GM18519 (cell line): ENCODE measurements at regions not wholly inside any gene's neighbourhood (a gene's known extent, or its start where the extent isn't known, plus 50 kb on each side); places are given as distances from the start of the nearest gene placed in this dataset.

ENCODE experiments used
- ATAC-seq: cut with Tn5 transposase; IDR thresholded peaks from one replicate; pipeline ENCODE4 v1.9.1; 2021; ENCODE audit warnings: mild to moderate bottlenecking, moderate library complexity; ENCODE audit not compliant: unreplicated experiment, low FRiP score

DNA sequence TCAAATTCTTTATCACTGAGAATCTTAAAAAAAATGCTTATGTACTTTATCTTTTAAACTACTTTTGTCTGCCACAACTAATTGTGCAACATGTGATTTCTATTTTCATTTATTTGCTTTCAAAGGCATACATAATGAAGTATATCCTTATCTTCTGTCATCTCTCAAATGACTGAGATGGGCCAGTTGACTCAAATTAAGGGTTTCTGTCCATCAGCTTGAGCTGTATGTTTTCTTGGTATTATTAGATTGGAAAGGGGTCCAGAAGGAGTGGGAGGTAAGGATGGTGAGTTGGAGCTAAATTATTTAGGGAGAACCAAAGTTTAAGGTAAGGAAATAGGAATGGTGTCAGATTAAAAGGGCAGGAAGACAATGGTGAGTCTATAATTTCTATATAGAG, 408.4 kb upstream of the SEL1L start:
- no peak for ATAC-seq

- ATAC-seq, result no peak
These were observed 412.7 kb upstream of the SEL1L start for GRCh38 chr14:81946375-81946774.

GRCh38 chr14:81946834-81947798, 413.5 kb upstream of the SEL1L start:
- no peak for ATAC-seq

DNA sequence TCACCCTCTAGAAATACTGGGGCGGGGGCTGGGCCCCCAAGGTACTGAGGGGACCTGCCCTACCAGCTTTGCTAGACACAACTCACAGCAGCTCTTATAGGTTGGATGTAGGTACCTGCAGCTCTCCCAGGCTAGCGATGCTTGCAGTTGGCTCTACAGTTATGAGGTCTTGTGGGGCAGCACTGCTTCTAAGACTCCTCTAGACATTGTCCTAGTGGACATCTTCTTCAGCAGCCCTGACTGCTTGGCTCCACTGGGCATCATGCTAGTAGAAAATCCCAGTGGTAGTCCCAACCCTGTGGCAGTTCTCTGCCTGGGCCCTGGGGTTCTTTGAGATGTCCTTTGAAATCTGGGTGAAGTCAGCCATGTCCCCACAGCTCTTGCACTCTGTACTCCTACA, 419.3 kb upstream of the SEL1L start:
- no peak for ATAC-seq

DNA sequence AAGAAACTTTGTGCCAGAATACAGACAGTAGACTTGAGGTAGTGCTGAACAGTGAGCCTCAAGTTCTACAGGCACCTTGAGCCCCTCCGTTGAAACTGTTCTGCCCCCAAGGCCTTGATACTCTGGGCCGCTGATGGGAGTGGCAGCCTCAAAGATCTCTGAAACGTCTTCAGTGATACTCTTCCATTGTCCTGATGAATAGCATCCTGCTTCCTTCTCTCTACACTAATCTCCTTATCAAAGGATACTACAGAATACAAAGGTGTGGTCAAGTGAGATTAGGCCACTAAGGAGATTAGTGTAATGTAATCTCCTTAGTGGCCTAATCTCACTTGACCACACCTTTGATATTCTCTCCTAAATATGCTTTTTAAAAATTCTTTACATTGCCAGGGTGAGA, 419.8 kb upstream of the SEL1L start:
- no peak for ATAC-seq

DNA sequence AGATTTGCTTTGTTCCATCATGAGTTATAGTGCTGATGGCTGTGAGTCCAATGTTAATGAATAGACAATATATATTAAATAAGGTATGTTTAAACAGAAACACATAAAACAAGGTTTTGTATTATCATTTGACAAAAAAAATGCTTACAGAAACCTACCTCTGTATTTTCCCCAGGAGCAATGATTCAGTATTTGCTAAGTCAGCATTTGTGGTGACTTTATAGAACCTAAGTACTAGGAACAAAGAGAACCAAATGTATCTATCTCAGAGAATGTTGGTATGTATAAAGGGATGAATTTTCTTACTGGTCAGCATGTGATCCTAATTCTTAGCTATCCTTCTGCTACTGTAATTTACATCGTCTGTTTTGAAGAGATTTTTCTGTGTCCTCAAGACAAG, 421.5 kb upstream of the SEL1L start:
- ATAC-seq, result no peak

GRCh38 chr14:81960781-81961180, 427.1 kb upstream of the SEL1L start:
- ATAC-seq, result no peak

DNA sequence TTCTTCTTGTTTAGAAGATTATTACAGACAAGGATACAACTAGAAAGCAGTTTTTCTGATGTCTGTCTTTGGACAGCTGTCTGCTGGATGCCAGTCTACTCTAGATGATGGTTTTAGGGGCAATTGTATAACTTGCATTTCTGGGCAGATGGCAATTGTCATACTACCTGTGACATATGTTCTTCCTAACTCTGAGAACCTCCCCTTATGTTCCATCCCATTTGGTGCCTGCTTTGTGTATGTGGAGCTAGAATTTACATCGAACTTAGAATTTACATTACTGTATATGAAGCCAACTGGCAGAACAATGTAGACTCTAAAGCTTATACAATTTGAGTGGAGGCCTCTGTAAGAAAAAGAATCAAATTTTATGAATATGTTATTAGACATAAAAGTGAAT, 430.2 kb upstream of the SEL1L start:
- no peak for ATAC-seq

DNA sequence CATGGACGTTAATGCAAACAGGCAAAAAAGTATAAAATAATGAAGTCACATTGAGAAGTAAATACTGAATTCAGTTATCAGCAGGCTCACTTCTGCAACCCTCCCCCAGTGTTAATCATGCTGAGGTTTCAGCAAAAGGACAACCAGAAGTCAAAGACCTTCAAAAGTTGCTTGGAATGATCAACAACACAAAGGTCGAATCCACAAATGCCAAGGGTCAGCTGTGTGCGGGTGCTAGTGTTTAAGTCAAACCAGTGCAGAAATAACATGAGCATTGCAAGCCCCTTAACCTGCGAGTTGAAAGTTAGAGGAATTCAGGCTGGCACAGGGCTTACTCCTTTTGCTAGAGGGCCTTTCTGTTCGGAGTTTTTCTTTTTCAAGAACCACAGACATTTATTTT, 436.7 kb upstream of the SEL1L start:
- no peak for ATAC-seq

GRCh38 chr14:81971911-81972310, 438.3 kb upstream of the SEL1L start:
- ATAC-seq, result no peak

- no peak for ATAC-seq
These were observed 438.9 kb upstream of the SEL1L start for GRCh38 chr14:81972601-81973000.

DNA sequence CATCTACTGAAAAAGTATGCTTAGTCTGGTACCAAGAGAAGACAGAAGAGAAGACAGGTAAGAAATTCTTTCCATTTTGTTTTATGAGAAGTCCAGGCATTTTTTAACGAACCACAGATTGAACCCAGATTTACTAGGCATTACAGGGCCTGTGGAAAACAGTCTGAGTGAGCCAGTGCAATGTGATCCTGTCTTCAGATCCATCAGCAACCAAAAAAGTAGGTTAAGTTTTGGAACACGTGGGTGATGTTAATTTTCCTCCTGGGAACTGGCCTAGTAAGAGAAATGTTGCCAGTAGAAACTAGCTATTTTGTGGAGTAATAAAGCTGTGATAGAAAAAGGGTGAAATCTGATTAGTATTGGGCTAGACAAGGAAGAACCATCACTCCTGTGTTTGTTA, 440.9 kb upstream of the SEL1L start:
- no peak for ATAC-seq

GRCh38 chr14:81980601-81981306, 447.1 kb upstream of the SEL1L start:
- no peak for ATAC-seq

DNA sequence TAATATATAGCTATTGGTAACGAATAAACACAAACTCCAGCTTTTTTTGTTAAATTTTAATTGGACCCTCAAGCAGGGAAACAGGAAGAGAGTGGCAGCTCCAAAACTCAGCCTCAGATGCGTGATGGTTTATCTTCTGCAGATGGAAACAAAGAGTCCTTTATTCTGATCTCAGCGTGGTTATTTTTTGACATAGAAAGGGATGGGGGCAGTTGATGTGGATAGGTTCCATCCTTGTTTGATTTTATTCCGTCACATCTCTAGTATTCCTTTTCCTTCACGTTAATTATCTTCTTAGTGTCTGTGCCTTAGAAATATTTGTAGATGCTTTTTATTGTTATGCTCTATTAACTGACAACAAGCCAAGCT, 447.6 kb upstream of the SEL1L start:
- ATAC-seq, result no peak

GRCh38 chr14:81982046-81982445, 448.4 kb upstream of the SEL1L start:
- no peak for ATAC-seq

DNA sequence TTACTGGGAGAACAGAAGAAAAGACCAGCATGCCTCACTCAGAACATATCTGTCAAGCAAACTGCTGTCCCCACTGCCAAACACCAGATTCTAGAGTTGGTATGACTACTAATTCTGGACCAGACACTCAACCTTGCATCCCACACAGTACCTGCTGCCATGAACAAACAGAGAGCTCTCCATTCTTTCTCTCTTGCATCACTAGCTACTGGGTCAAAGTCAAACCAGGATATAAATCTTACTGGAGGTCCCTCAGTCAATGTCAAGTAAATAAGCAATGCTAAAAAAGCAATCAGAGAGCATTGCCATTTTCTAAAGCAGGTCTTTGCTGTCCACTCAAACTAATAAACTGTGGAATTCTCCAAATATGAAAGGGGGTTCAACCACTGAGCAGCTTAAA, 452.4 kb upstream of the SEL1L start:
- no peak for ATAC-seq

DNA sequence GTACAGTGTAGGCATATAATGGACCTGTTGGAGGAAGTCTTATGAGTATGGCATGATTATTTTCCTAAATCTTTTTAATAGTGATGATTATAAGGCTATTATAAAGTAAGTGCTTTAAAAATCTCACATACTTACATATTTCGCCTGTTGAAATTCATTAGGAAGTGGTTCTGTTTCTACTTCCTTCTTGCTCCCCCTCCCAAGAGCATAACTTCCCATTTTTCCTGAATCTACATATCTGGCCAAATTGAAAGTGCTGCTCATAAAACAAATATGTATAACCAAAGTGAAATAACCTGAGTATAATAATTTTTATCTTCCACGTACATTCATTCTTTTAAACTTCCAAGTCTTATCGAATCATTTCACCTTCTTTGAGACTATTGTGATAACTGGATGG, 455.6 kb upstream of the SEL1L start:
- no peak for ATAC-seq

GRCh38 chr14:81990312-81990761, 456.7 kb upstream of the SEL1L start:
- ATAC-seq, result no peak

- no peak for ATAC-seq
These were observed 458.3 kb upstream of the SEL1L start for GRCh38 chr14:81991998-81992397.

- ATAC-seq, result no peak
These were observed 459.8 kb upstream of the SEL1L start for GRCh38 chr14:81993432-81993831.

DNA sequence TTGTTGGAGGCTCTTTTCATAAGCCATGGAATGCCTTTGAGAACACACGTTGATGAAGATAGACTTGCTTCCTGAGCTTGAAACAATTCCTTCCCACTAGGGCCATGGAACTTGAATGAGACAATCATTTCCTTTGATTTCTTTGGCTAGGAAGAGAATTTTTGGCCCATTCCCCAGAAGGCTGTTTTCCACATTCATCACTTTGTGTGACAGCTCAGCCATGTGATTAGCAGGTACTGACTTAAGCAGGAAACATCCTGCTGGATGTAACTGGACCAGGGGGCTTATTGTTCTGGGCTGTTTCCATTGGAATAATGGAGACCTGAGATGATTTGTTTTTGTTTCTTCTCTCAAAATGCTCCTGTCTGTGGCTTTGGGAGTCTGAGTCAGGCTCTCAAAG, 469.8 kb upstream of the SEL1L start:
- no peak for ATAC-seq

DNA sequence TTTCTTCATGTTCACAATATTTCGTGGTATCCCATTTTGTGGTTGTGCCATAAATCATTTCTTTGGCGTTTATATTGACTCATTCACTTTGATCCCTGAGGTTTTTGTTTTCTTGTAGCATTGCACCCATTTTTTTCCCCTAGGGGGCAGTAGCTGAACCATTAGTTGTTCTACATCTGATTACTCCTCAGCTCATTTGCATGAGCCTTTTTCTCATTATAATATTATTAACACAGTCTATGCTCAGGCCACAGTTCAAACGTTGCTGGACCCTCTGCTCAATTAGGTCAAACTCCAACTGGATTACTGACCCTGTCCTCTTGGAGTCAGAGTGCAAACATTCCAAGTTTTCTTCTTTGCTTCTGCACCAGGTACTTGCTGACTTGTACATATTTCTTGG, 475.4 kb upstream of the SEL1L start:
- ATAC-seq, result no peak
